HEK293T (cell line): ENCODE measurements at regions not wholly inside any gene's neighbourhood (a gene's known extent, or its start where the extent isn't known, plus 50 kb on each side); places are given as distances from the start of the nearest gene placed in this dataset.

Source experiments
- BHLHE40 ChIP-seq: fragments of 450-650 bp; IDR thresholded peaks from 2 replicates; pipeline ENCODE4 v1.6.1; 2016; ENCODE audit warnings: mild to moderate bottlenecking, moderate library complexity, borderline replicate concordance
- FOXK2 ChIP-seq: fragments of 450-650 bp; IDR thresholded peaks from 2 replicates; pipeline ENCODE4 v1.6.1; 2016; ENCODE audit warnings: mild to moderate bottlenecking
- L3MBTL2 ChIP-seq: fragments of 450-650 bp; conservative IDR thresholded peaks from 2 replicates; pipeline ENCODE4 v1.6.1; 2016; ENCODE audit warnings: mild to moderate bottlenecking
- LEF1 ChIP-seq: fragments of 450-650 bp; IDR thresholded peaks from 2 replicates; pipeline ENCODE4 v1.6.1; 2017; ENCODE audit warnings: mild to moderate bottlenecking, borderline replicate concordance
- SP1 ChIP-seq: fragments of 450-650 bp; IDR thresholded peaks from 2 replicates; pipeline ENCODE4 v1.6.1; 2017
- TARDBP ChIP-seq: fragments of 450-650 bp; IDR thresholded peaks from 2 replicates; pipeline ENCODE4 v1.6.1; 2016
- TF ChIP-seq, protein P1 (sequence below): fragments of 450-650 bp; IDR thresholded peaks from 2 replicates; pipeline ENCODE4 v1.6.1; 2016

DNA sequence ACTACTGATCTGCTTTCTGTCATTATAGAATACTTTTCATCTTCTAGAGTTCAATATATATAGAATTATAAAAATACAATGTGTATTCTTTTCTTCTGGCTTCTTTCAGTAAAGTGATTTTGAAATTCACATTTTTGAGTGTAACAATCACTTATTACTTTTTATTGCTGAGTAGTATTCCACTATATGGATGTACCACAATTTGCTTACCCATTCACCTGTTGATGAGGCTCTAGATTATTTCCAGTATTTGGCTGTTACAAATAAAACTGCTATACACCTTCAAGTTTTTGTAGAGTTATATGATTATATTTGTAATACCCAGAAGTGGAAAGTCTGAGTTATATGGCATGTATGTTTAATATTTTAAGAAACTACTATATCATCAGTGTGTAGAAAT is 159.4 kb downstream of the RWDD3 start:
- no peak for TF ChIP-seq TARDBP
- TF ChIP-seq FOXK2, result no peak
- TF ChIP-seq, protein P1, sequence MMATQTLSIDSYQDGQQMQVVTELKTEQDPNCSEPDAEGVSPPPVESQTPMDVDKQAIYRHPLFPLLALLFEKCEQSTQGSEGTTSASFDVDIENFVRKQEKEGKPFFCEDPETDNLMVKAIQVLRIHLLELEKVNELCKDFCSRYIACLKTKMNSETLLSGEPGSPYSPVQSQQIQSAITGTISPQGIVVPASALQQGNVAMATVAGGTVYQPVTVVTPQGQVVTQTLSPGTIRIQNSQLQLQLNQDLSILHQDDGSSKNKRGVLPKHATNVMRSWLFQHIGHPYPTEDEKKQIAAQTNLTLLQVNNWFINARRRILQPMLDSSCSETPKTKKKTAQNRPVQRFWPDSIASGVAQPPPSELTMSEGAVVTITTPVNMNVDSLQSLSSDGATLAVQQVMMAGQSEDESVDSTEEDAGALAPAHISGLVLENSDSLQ, result no peak
- no peak for TF ChIP-seq SP1
- TF ChIP-seq L3MBTL2, result no peak
- no peak for TF ChIP-seq BHLHE40
- no peak for TF ChIP-seq LEF1
